ENCODE measurements at regions not wholly inside any gene's neighbourhood (a gene's known extent, or its start where the extent isn't known, plus 50 kb on each side); places are given as distances from the start of the nearest gene placed in this dataset.

DNA sequence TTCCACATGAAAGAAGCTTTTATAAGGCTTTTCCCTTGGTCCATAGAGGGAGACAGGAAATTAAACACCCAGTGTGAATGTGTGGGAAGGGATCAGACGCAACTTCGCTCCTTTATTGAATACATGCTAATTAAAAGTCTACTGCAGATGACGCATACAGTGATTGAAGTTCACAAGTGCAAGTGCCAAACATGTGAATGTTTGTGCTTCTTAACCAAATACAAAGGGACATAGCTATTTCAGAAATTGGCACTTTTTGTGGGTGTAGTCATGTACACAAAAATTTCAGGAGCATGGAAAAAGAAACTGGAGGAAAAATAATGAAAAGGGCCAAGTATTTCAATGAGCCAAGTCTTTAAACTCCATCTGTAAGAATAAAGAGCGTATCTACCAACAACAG, 283.7 kb downstream of the SKAP2 start:
- Histone ChIP-seq H3K4me3 (no peak overlapping the region), H3K9me3 (no peaks in the 10 kb centered on the region), H3K27ac (no peak overlapping the region), H3K4me2 (no peak overlapping the region), H3K4me1 (no peaks in the 10 kb centered on the region)
- no peak for ATAC-seq
- POLR2A ChIA-PET: no interaction called here
- TF ChIP-seq RARB (CRISPR knock-in tag; IDR thresholded peaks at IDR 0.05) (no peak), ZFP36 (IDR thresholded peaks at IDR 0.05; ENCODE audit: borderline replicate concordance, partially characterized antibody) (no peak), POLR2AphosphoS2 (conservative IDR thresholded peaks at IDR 0.05; ENCODE audit: low read length) (no peak), CHD2 (IDR thresholded peaks at IDR 0.05; ENCODE audit: low read length, partially characterized antibody) (no peak), JUN (IDR thresholded peaks at IDR 0.05) (no peak)
- TF ChIP-seq, protein P1, sequence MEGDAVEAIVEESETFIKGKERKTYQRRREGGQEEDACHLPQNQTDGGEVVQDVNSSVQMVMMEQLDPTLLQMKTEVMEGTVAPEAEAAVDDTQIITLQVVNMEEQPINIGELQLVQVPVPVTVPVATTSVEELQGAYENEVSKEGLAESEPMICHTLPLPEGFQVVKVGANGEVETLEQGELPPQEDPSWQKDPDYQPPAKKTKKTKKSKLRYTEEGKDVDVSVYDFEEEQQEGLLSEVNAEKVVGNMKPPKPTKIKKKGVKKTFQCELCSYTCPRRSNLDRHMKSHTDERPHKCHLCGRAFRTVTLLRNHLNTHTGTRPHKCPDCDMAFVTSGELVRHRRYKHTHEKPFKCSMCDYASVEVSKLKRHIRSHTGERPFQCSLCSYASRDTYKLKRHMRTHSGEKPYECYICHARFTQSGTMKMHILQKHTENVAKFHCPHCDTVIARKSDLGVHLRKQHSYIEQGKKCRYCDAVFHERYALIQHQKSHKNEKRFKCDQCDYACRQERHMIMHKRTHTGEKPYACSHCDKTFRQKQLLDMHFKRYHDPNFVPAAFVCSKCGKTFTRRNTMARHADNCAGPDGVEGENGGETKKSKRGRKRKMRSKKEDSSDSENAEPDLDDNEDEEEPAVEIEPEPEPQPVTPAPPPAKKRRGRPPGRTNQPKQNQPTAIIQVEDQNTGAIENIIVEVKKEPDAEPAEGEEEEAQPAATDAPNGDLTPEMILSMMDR (IDR thresholded peaks at IDR 0.05): no peak
- DNase-seq (ENCODE audit: low read depth in 1 of 2, low spot score in 1 of 2): no peak
- 65% methylated on average over 4 of the region's 4 CpGs for WGBS (ENCODE audit: missing lambda C conversion rate)
- FAIRE-seq: no peak
- CTCF ChIA-PET: interaction anchor here (0.6 to 2.5 kb wide), 4 partner anchors 10 to 87 kb away, joined by 3 to 9 read pairs (median 4); no protein-coding TSS in a partner anchor

DNA sequence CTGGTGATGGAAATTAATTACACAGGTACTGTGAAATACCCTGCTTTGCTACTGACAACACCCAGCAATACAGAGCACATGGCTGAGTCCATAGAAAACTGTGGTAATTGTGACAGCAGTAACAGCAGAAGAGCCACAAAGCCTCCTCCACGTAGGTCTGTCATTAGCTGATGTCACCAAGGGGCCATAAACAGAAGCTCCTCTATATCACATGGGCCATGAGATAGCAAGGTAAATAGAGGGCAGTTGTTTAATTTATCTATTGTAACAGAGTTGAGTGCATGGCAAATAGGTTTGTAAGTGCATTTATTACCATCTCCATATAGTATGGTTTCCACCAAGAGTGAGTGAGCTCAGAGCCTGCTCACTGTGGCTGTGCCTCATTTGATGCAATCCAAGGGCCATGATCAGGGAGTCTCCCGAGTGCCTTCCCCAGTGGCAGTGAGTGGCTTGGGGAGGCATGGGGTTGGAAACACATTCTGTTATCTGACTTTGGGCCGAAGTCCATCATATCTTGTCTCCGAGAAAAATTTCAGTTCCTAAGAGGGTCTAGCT, 281.2 kb downstream of the SKAP2 start:
- Histone ChIP-seq H3K4me1 (no peaks in the 10 kb centered on the region), H3K9me3 (no peaks in the 10 kb centered on the region), H3K4me3 (no peak overlapping the region), H3K4me2 (no peak overlapping the region), H3K27ac (no peak overlapping the region)
- 43% methylated on average over 4 of the region's 4 CpGs for WGBS (ENCODE audit: missing lambda C conversion rate)
- TF ChIP-seq RFX5 (IDR thresholded peaks at IDR 0.05) (no peak), MAFK (IDR thresholded peaks at IDR 0.05; ENCODE audit: partially characterized antibody) (no peak), HDAC2 (IDR thresholded peaks at IDR 0.05) (no peak), POLR2AphosphoS2 (conservative IDR thresholded peaks at IDR 0.05; ENCODE audit: low read length) (no peak), RCOR1 (IDR thresholded peaks at IDR 0.05; ENCODE audit: low read depth, low read length) (no peak), JUN (IDR thresholded peaks at IDR 0.05) (no peak), KDM1A (IDR thresholded peaks at IDR 0.05; ENCODE audit: low read depth) (no peak), CHD2 (IDR thresholded peaks at IDR 0.05; ENCODE audit: low read length, partially characterized antibody) (no peak), EP300 (IDR thresholded peaks at IDR 0.05) (no peak), SREBF2 (IDR thresholded peaks at IDR 0.05) (no peak), TP53 (CRISPR knock-in tag; IDR thresholded peaks at IDR 0.05) (no peak)
- TF ChIP-seq, protein P2, sequence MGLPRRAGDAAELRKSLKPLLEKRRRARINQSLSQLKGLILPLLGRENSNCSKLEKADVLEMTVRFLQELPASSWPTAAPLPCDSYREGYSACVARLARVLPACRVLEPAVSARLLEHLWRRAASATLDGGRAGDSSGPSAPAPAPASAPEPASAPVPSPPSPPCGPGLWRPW (IDR thresholded peaks at IDR 0.05): no peak
- TF ChIP-seq, protein P3, sequence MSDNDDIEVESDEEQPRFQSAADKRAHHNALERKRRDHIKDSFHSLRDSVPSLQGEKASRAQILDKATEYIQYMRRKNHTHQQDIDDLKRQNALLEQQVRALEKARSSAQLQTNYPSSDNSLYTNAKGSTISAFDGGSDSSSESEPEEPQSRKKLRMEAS (IDR thresholded peaks at IDR 0.05): no peak
- CTCF ChIA-PET: interaction anchor here (1.3 kb wide), 1 partner anchor 9 kb away, joined by 3 read pairs; no protein-coding TSS in a partner anchor
- ATAC-seq (no peak), FAIRE-seq (no peak), DNase-seq (ENCODE audit: low read depth in 1 of 2, low spot score in 1 of 2) (no peak)
- POLR2A ChIA-PET: no interaction called here

DNA sequence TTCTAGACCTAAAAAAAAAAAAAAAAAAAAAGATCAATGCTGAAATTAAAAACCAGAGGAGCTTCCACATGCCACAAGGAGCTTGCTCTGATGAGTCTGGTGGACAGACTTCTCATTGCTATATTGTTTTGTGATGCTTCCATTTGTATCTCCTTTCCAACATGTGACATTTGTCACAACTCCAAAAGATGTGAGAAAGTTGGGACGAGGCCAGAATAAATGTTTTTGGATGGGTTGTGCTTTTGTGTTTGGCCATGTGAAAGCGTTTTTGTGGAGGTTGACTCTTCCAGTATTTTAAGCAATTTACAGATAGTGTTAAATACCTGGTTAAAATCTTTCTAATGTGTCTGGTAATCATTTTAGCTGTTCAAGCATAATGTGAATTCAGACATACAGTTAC, 280.1 kb downstream of the SKAP2 start:
- no peak for TF ChIP-seq RARB (CRISPR knock-in tag; IDR thresholded peaks at IDR 0.05)
- no peak for TF ChIP-seq CBX2 (IDR thresholded peaks at IDR 0.05; ENCODE audit: borderline replicate concordance, low read depth)
- TF ChIP-seq, protein P4, sequence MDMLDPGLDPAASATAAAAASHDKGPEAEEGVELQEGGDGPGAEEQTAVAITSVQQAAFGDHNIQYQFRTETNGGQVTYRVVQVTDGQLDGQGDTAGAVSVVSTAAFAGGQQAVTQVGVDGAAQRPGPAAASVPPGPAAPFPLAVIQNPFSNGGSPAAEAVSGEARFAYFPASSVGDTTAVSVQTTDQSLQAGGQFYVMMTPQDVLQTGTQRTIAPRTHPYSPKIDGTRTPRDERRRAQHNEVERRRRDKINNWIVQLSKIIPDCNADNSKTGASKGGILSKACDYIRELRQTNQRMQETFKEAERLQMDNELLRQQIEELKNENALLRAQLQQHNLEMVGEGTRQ (IDR thresholded peaks at IDR 0.05): no peak
- TF ChIP-seq CBX8 (IDR thresholded peaks at IDR 0.05): no peak
- no peak for TF ChIP-seq FOXS1 (CRISPR knock-in tag; IDR thresholded peaks at IDR 0.05)
- TF ChIP-seq SREBF2 (IDR thresholded peaks at IDR 0.05): no peak
- TF ChIP-seq ZNF302 (CRISPR knock-in tag; IDR thresholded peaks at IDR 0.05): no peak
- TF ChIP-seq HOXB13 (CRISPR knock-in tag; IDR thresholded peaks at IDR 0.05; ENCODE audit: low read depth): no peak
- TF ChIP-seq FOSL2 (IDR thresholded peaks at IDR 0.05): no peak
- TF ChIP-seq FOSL2 (CRISPR knock-in tag; IDR thresholded peaks at IDR 0.05): no peak
- no peak for TF ChIP-seq CHD4 (IDR thresholded peaks at IDR 0.05; ENCODE audit: borderline replicate concordance)
- TF ChIP-seq RAD21 (conservative IDR thresholded peaks at IDR 0.05 in 1 of 2, IDR thresholded peaks at IDR 0.05 in 1 of 2): no peak
- no peak for TF ChIP-seq JUN (IDR thresholded peaks at IDR 0.05)
- TF ChIP-seq EHMT2 (IDR thresholded peaks at IDR 0.05; ENCODE audit: low read depth): no peak
- TF ChIP-seq TFCP2L1 (CRISPR knock-in tag; IDR thresholded peaks at IDR 0.05): no peak
- TF ChIP-seq GATA3 (IDR thresholded peaks at IDR 0.05; ENCODE audit: borderline replicate concordance): no peak
- TF ChIP-seq JUNB (IDR thresholded peaks at IDR 0.05): no peak
- TF ChIP-seq CHD2 (IDR thresholded peaks at IDR 0.05; ENCODE audit: low read length, partially characterized antibody): no peak
- TF ChIP-seq, protein P5, sequence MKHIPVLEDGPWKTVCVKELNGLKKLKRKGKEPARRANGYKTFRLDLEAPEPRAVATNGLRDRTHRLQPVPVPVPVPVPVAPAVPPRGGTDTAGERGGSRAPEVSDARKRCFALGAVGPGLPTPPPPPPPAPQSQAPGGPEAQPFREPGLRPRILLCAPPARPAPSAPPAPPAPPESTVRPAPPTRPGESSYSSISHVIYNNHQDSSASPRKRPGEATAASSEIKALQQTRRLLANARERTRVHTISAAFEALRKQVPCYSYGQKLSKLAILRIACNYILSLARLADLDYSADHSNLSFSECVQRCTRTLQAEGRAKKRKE (CRISPR knock-in tag; IDR thresholded peaks at IDR 0.05; ENCODE audit: low read depth): no peak
- TF ChIP-seq ZC3H11A (IDR thresholded peaks at IDR 0.05): no peak
- FAIRE-seq (no peak), ATAC-seq (no peak), DNase-seq (ENCODE audit: low read depth in 1 of 2, low spot score in 1 of 2) (no peak)
- Histone ChIP-seq H3K4me2 (no peak overlapping the region), H3K27ac (no peak overlapping the region), H3K9me3 (no peaks in the 10 kb centered on the region), H3K4me1 (no peaks in the 10 kb centered on the region), H3K4me3 (no peak overlapping the region)
- WGBS (ENCODE audit: missing lambda C conversion rate): 8% methylated on average over 2 of the region's 2 CpGs
- POLR2A ChIA-PET: interaction anchor here (0.6 kb wide), 1 partner anchor 530 kb away, joined by 5 read pairs; no protein-coding TSS in a partner anchor
- CTCF ChIA-PET: interaction anchor here (0.6 kb wide), 1 partner anchor 29 kb away, joined by 3 read pairs; no protein-coding TSS in a partner anchor

Measured in A549 (cell line).